CD8-positive, alpha-beta memory T cell (primary cell): ENCODE measurements at regions not wholly inside any gene's neighbourhood (a gene's known extent, or its start where the extent isn't known, plus 50 kb on each side); places are given as distances from the start of the nearest gene placed in this dataset.
A peak's percentile ranks its signal among the peaks of the same experiment; 100 is the strongest.
"Not testable (repeated sequence)": the region's sequence is repeated elsewhere in the genome, so short reads cannot be mapped to it uniquely, and the experiment has no call there.

ENCODE experiments used
- CTCF ChIA-PET: fragments of 350-600 bp; sonication (Branson Sonifier 250); formaldehyde crosslinking; loops from one replicate; lab custom pipeline; 2021; ENCODE audit warnings: antibody characterized with exemption; lab: Charles Lee
- POLR2A ChIA-PET: fragments of 350-600 bp; sonication (Branson Sonifier 250); formaldehyde crosslinking; loops from one replicate; lab custom pipeline; 2021; ENCODE audit warnings: antibody characterized with exemption; lab: Charles Lee
- DNase-seq, 5 donors: peaks; one replicate each; pipeline versions ENCODE4 v3.0.0 to v3.0.0-alpha.2; 2020 to 2022; ENCODE audit warnings: mixed read lengths in 1 of 5
- H3K27ac ChIP-seq: one replicate; pipeline ENCODE4 v1.7.0; 2013; ENCODE audit warnings: low read depth, mild to moderate bottlenecking, low read length, moderate library complexity
- H3K27me3 ChIP-seq: 2 replicates; pipeline ENCODE4 v1.7.0; 2013; ENCODE audit warnings: low read length, mild to moderate bottlenecking; ENCODE audit not compliant: insufficient read depth, poor library complexity, severe bottlenecking
- H3K36me3 ChIP-seq: 2 replicates; pipeline ENCODE4 v1.7.0; 2013; ENCODE audit warnings: mild to moderate bottlenecking, low read length, moderate library complexity; ENCODE audit not compliant: insufficient read depth
- H3K4me1 ChIP-seq: 2 replicates; pipeline ENCODE4 v1.7.0; 2013; ENCODE audit warnings: mild to moderate bottlenecking, low read length, moderate library complexity; ENCODE audit not compliant: insufficient read depth
- H3K4me3 ChIP-seq: 2 replicates; pipeline ENCODE4 v1.7.0; 2013; ENCODE audit warnings: mild to moderate bottlenecking, low read length
- H3K9me3 ChIP-seq: 2 replicates; pipeline ENCODE4 v1.7.0; 2013; ENCODE audit warnings: mild to moderate bottlenecking, low read length
- H3K27ac Mint-ChIP-seq, 8 donors: one replicate each; pipeline ENCODE4 v1.8.0; 2020 to 2021; ENCODE audit warnings: mixed read lengths in 8 of 8, mild to moderate bottlenecking in 6 of 8, inconsistent platforms in 3 of 8, moderate library complexity in 3 of 8
- H3K27me3 Mint-ChIP-seq, 2 donors: one replicate each; pipeline ENCODE4 v1.8.0; 2020 to 2021; ENCODE audit warnings: mixed read lengths in 2 of 2, mild to moderate bottlenecking in 1 of 2, moderate library complexity in 1 of 2
- H3K36me3 Mint-ChIP-seq, 3 donors: one replicate each; pipeline ENCODE4 v1.8.0; 2020 to 2021; ENCODE audit warnings: mixed read lengths in 3 of 3, inconsistent platforms in 1 of 3, mild to moderate bottlenecking in 1 of 3
- H3K4me1 Mint-ChIP-seq, 3 donors: one replicate each; pipeline ENCODE4 v1.8.0; 2020 to 2021; ENCODE audit warnings: mixed read lengths in 3 of 3, inconsistent platforms in 1 of 3, mild to moderate bottlenecking in 1 of 3
- H3K4me3 Mint-ChIP-seq, 7 donors: one replicate each; pipeline ENCODE4 v1.8.0; 2020 to 2021; ENCODE audit warnings: mixed read lengths in 7 of 7, mild to moderate bottlenecking in 6 of 7, moderate library complexity in 4 of 7, inconsistent platforms in 2 of 7
- H3K9me3 Mint-ChIP-seq, 5 donors: one replicate each; pipeline ENCODE4 v1.8.0; 2020 to 2022; ENCODE audit warnings: mixed read lengths in 5 of 5, mild to moderate bottlenecking in 3 of 5, moderate library complexity in 2 of 5, inconsistent platforms in 1 of 5

DNA sequence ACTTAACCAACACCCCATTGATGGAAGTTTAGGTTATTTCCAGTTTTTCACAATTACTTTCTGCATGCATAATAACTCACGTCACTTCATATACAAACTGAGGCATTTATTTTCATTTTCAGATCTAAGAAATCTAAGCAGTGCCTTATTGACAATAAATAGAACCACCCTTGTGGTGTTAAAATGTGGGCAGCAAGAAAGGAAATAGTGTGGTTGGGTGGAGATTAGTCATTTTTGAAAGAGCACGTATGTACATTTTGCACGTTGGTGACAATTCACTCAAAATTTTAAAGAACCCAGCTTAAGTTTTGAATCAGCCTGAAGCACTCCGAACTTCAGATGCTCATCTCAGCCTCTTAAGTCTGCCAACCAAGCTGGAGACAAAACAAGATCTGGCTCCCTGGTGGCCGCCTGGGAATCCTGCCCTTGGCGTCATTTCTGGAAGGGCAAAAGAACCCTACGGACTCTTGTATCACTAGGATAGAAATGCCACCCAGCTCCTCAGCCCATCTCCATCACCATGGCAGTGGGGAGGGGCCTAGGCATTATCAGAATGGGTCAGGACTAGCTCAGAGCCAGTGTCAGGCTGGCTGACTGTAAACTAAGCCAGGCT, 89.5 kb upstream of the BCL2L14 start:
- Histone ChIP-seq H3K9me3 (no peaks in the 10 kb centered on the region), H3K27ac (peak overlapping the region; percentile 49), H3K27me3 (no peaks in the 10 kb centered on the region), H3K36me3 (no peaks in the 10 kb centered on the region), H3K4me3 (peak overlapping the region; percentile 35), H3K4me1 (peaks cover 32% of the 10 kb centered on the region)
- no peaks in the 10 kb centered on the region for H3K27me3 Mint-ChIP-seq
- H3K9me3 Mint-ChIP-seq = peaks cover 0 to 3% (median 0%) of the 10 kb centered on the region in 5 donors
- H3K27ac Mint-ChIP-seq = peak overlapping the region; percentile 55 to 99 (median 94)
- DNase-seq = peak; percentile 3 to 88 (median 65)
- peaks cover 41 to 64% (median 62%) of the 10 kb centered on the region in 3 donors for H3K4me1 Mint-ChIP-seq
- ChIA-PET POLR2A (interaction anchor here (0.5 to 1.3 kb wide), 5 partner anchors 9 to 744 kb away, joined by 3 to 10 read pairs (median 3); no protein-coding TSS in a partner anchor), CTCF (interaction anchor here (5.0 kb wide), 1 partner anchor 28 kb away, joined by 20 read pairs; no protein-coding TSS in a partner anchor)
- peaks cover 0 to 3% (median 0%) of the 10 kb centered on the region in 3 donors for H3K36me3 Mint-ChIP-seq
- H3K4me3 Mint-ChIP-seq = peak overlapping the region; percentile 0 to 76 (median 58)

DNA sequence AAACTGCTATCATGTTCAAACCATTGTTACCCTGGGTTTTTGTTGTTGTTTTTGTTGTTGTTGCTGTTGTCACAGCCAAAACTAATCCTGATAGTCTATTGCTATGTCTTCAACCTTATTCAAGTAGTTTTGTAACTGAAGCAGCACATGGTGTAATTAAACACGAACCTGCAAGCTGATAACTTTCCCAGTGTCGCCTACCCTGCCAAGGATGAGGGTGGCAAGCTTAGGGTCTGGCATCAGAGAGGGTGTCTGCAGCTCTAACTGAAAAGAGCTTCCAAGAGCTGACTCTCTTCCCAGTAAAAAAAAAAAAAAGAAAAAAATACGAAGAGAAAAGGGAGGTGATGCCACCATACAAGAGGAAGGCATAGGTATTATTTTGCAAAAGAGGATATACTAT, 86.3 kb upstream of the BCL2L14 start:
- no peak overlapping the region for H3K27ac ChIP-seq
- Mint-ChIP-seq H3K36me3 (peaks cover 0 to 6% (median 0%) of the 10 kb centered on the region in 3 donors), H3K4me1 (peaks cover 36 to 55% (median 49%) of the 10 kb centered on the region in 3 donors), H3K9me3 (peaks cover 0 to 7% (median 0%) of the 10 kb centered on the region in 5 donors), H3K27me3 (no peaks in the 10 kb centered on the region), H3K27ac (peak overlapping the region in 1 of 8 donors; percentile 83), H3K4me3 (no peak overlapping the region)
- H3K4me3 ChIP-seq = no peak overlapping the region
- no peak for DNase-seq
- ChIA-PET CTCF (interaction anchor here (0.8 to 2.0 kb wide), 2 partner anchors 23 to 49 kb away, joined by 3 to 5 read pairs; no protein-coding TSS in a partner anchor), POLR2A (no interaction called here)
- no peaks in the 10 kb centered on the region for H3K36me3 ChIP-seq
- no peaks in the 10 kb centered on the region for H3K9me3 ChIP-seq
- H3K4me1 ChIP-seq = peaks cover 26% of the 10 kb centered on the region
- no peaks in the 10 kb centered on the region for H3K27me3 ChIP-seq

DNA sequence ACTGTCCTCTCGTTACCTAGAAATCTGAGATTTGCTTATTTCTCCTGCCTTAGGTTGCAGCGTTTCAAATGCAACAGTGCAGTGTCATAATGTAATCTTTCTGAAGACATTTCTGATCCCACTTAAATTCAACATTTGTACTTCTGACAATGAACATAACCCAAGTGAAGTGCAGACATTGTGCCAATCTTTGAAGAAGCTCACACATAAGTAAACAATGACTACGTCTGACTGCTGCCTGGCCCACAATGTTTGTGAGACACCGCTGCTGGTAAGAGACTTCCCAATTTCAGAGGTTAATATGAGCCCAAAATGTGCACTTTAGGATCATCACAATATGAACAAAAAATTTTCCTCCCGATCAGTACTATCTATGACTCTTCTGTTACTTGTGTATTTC, 84.6 kb upstream of the BCL2L14 start:
- Histone ChIP-seq H3K4me3 (no peak overlapping the region), H3K36me3 (no peaks in the 10 kb centered on the region), H3K27me3 (no peaks in the 10 kb centered on the region), H3K4me1 (peaks cover 14% of the 10 kb centered on the region), H3K9me3 (no peaks in the 10 kb centered on the region), H3K27ac (no peak overlapping the region)
- H3K27me3 Mint-ChIP-seq = no peaks in the 10 kb centered on the region
- POLR2A ChIA-PET = no interaction called here
- H3K36me3 Mint-ChIP-seq = peaks cover 0 to 6% (median 0%) of the 10 kb centered on the region in 3 donors
- CTCF ChIA-PET = no interaction called here
- DNase-seq = no peak
- peaks cover 21 to 39% (median 32%) of the 10 kb centered on the region in 3 donors for H3K4me1 Mint-ChIP-seq
- no peak overlapping the region for H3K27ac Mint-ChIP-seq
- H3K4me3 Mint-ChIP-seq = no peak overlapping the region
- peaks cover 0 to 7% (median 0%) of the 10 kb centered on the region in 5 donors for H3K9me3 Mint-ChIP-seq

GRCh38 chr12:11987901-11988300, 82.8 kb upstream of the BCL2L14 start:
- Mint-ChIP-seq H3K4me1 (peaks cover 11 to 32% (median 14%) of the 10 kb centered on the region in 3 donors), H3K27me3 (no peaks in the 10 kb centered on the region), H3K9me3 (peaks cover 0 to 9% (median 4%) of the 10 kb centered on the region in 5 donors), H3K27ac (no peak overlapping the region), H3K4me3 (no peak overlapping the region), H3K36me3 (peaks cover 0 to 16% (median 0%) of the 10 kb centered on the region in 3 donors)
- no peak overlapping the region for H3K4me3 ChIP-seq
- no peaks in the 10 kb centered on the region for H3K36me3 ChIP-seq
- ChIA-PET POLR2A (no interaction called here), CTCF (no interaction called here)
- H3K27ac ChIP-seq = no peak overlapping the region
- H3K4me1 ChIP-seq = no peaks in the 10 kb centered on the region
- H3K9me3 ChIP-seq = peaks cover 5% of the 10 kb centered on the region
- no peak for DNase-seq
- H3K27me3 ChIP-seq = no peaks in the 10 kb centered on the region

DNA sequence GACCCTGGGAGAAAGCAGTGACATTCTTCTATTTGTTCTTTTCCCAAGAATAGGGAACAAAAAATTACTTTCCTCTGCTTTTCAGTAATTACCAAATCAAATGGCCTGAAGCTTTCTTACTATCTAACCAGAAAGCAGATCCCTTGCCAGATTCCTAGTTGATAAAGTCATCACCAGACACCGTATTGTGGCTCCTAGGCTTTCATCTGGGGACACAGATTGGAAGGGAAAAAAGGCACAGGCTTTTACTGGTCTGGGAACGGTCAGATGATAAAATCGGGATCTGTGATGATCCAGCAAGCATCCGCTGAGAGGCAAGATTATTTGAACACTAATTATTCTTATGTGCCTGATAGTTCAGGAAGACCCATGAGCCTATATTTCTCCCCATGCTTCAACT, 79.1 kb upstream of the BCL2L14 start:
- DNase-seq = no peak
- no peak overlapping the region for H3K27ac Mint-ChIP-seq
- CTCF ChIA-PET = interaction anchor here (1.3 to 2.3 kb wide), 2 partner anchors 18 to 41 kb away, joined by 3 to 10 read pairs; no protein-coding TSS in a partner anchor
- POLR2A ChIA-PET = no interaction called here
- H3K36me3 Mint-ChIP-seq = peaks cover 0 to 15% (median 0%) of the 10 kb centered on the region in 3 donors
- no peaks in the 10 kb centered on the region for H3K36me3 ChIP-seq
- peaks cover 5% of the 10 kb centered on the region for H3K9me3 ChIP-seq
- H3K27ac ChIP-seq = no peak overlapping the region
- no peak overlapping the region for H3K4me3 ChIP-seq
- H3K27me3 ChIP-seq = no peaks in the 10 kb centered on the region
- H3K9me3 Mint-ChIP-seq = peaks cover 0 to 6% (median 2%) of the 10 kb centered on the region in 5 donors
- H3K27me3 Mint-ChIP-seq = no peaks in the 10 kb centered on the region
- H3K4me1 ChIP-seq = no peaks in the 10 kb centered on the region
- H3K4me3 Mint-ChIP-seq = no peak overlapping the region
- H3K4me1 Mint-ChIP-seq = peaks cover 6 to 31% (median 9%) of the 10 kb centered on the region in 3 donors

DNA sequence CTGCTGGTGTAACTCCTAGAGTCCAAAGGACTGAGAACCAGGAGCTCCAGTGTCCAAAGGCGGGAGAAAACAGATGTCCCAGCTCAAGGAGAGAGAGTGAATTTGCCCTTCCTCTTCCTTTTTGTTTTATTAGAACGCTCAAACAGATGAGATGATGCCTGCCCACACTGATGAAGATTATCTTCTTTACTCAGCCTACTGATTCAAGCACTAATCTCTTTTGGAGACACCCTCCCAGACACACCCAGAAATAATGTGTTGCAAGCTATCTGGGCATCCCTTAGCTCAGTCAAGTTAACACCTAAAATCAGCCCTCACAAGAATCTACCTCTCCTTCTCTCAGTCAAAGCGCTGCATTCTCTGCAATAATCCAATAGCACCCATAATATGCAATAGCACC, 78.2 kb upstream of the BCL2L14 start:
- no peaks in the 10 kb centered on the region for H3K27me3 ChIP-seq
- DNase-seq = no peak
- peaks cover under 1% of the 10 kb centered on the region for H3K4me1 ChIP-seq
- Mint-ChIP-seq H3K4me3 (no peak overlapping the region), H3K9me3 (peaks cover 0 to 6% (median 2%) of the 10 kb centered on the region in 5 donors), H3K27ac (peak overlapping the region in 2 of 8 donors; percentile 6 to 38), H3K36me3 (peaks cover 0 to 15% (median 0%) of the 10 kb centered on the region in 3 donors), H3K4me1 (peaks cover 6 to 33% (median 12%) of the 10 kb centered on the region in 3 donors), H3K27me3 (no peaks in the 10 kb centered on the region)
- POLR2A ChIA-PET = no interaction called here
- H3K9me3 ChIP-seq = peaks cover 5% of the 10 kb centered on the region
- H3K4me3 ChIP-seq = no peak overlapping the region
- no peaks in the 10 kb centered on the region for H3K36me3 ChIP-seq
- H3K27ac ChIP-seq = no peak overlapping the region
- CTCF ChIA-PET = interaction anchor here (1.3 kb wide), 1 partner anchor 41 kb away, joined by 3 read pairs; no protein-coding TSS in a partner anchor

GRCh38 chr12:11998307-11998943, 72.3 kb upstream of the BCL2L14 start:
- not testable (repeated sequence) for H3K9me3 Mint-ChIP-seq, H3K36me3 ChIP-seq, H3K9me3 ChIP-seq, H3K27me3 Mint-ChIP-seq, H3K27me3 ChIP-seq, H3K27ac ChIP-seq
- POLR2A ChIA-PET = interaction anchor here (0.6 to 1.2 kb wide), 2 partner anchors 11 to 367 kb away, joined by 3 to 4 read pairs; no protein-coding TSS in a partner anchor
- peaks cover 25% of the 10 kb centered on the region for H3K4me1 ChIP-seq
- Mint-ChIP-seq H3K27ac (peak overlapping the region; percentile 58 to 88 (median 84)), H3K36me3 (peaks cover 2 to 11% (median 2%) of the 10 kb centered on the region in 3 donors), H3K4me3 (peak overlapping the region in 4 of 7 donors; percentile 36 to 60 (median 46)), H3K4me1 (peaks cover 33 to 53% (median 53%) of the 10 kb centered on the region in 3 donors)
- peak overlapping the region; percentile 9 for H3K4me3 ChIP-seq
- DNase-seq = peak in 4 of 5 donors; percentile 15 to 73 (median 60)
- CTCF ChIA-PET = interaction anchor here (2.4 kb wide), 1 partner anchor 10 kb away, joined by 13 read pairs; no protein-coding TSS in a partner anchor
